ENCODE measurements at regions not wholly inside any gene's neighbourhood (a gene's known extent, or its start where the extent isn't known, plus 50 kb on each side); places are given as distances from the start of the nearest gene placed in this dataset.

GRCh38 chr20:7610681-7611080 is 329.6 kb downstream of the HAO1 start:
- DNase-seq = no peak

- DNase-seq = no peak
Measured at GRCh38 chr20:7617797-7618196, 322.5 kb downstream of the HAO1 start.

- DNase-seq = no peak
Measured at GRCh38 chr20:7622399-7622961, 317.8 kb downstream of the HAO1 start.

- DNase-seq = no peak
Measured at GRCh38 chr20:7624886-7625285, 315.4 kb downstream of the HAO1 start.

GRCh38 chr20:7627734-7628663 is 312.3 kb downstream of the HAO1 start:
- no peak for DNase-seq

GRCh38 chr20:7629880-7630279 is 310.4 kb downstream of the HAO1 start:
- no peak for DNase-seq

- DNase-seq = no peak
Measured at GRCh38 chr20:7637184-7637583, 303.1 kb downstream of the HAO1 start.

GRCh38 chr20:7650086-7650879 is 290.0 kb downstream of the HAO1 start:
- no peak for DNase-seq

GRCh38 chr20:7654231-7654630 is 286.0 kb downstream of the HAO1 start:
- DNase-seq = no peak

- no peak for DNase-seq
Measured at GRCh38 chr20:7656687-7657467, 283.4 kb downstream of the HAO1 start.

- no peak for DNase-seq
Measured at GRCh38 chr20:7657569-7657968, 282.7 kb downstream of the HAO1 start.

- no peak for DNase-seq
Measured at GRCh38 chr20:7660165-7660564, 280.1 kb downstream of the HAO1 start.

- DNase-seq = no peak
Measured at GRCh38 chr20:7665376-7665775, 274.9 kb downstream of the HAO1 start.

GRCh38 chr20:7667194-7667593 is 273.1 kb downstream of the HAO1 start:
- DNase-seq = no peak

- DNase-seq = no peak
Measured at GRCh38 chr20:7672571-7672970, 267.7 kb downstream of the HAO1 start.

- no peak for DNase-seq
Measured at GRCh38 chr20:7673841-7674240, 266.4 kb downstream of the HAO1 start.

- no peak for DNase-seq
Measured at GRCh38 chr20:7682916-7683315, 257.3 kb downstream of the HAO1 start.

- no peak for DNase-seq
Measured at GRCh38 chr20:7687065-7687464, 253.2 kb downstream of the HAO1 start.

GRCh38 chr20:7689151-7689550 is 251.1 kb downstream of the HAO1 start:
- no peak for DNase-seq

- DNase-seq = no peak
Measured at GRCh38 chr20:7691647-7692269, 248.5 kb downstream of the HAO1 start.

- no peak for DNase-seq
Measured at GRCh38 chr20:7692478-7692877, 247.8 kb downstream of the HAO1 start.
